KMS-11 (cell line): ENCODE measurements at regions not wholly inside any gene's neighbourhood (a gene's known extent, or its start where the extent isn't known, plus 50 kb on each side); places are given as distances from the start of the nearest gene placed in this dataset.
A peak's percentile ranks its signal among the peaks of the same experiment; 100 is the strongest.

Experiments used
- H2AFZ ChIP-seq: fragments of 200-600 bp; sonication (generic); 2 replicates; pipeline ENCODE4 v1.6.1; 2016; ENCODE audit warnings: antibody characterized with exemption, mixed run types, low read depth
- H3K27ac ChIP-seq: fragments of 200-600 bp; sonication (generic); 2 replicates; pipeline ENCODE4 v1.6.1; 2016; ENCODE audit warnings: mild to moderate bottlenecking, mixed run types
- H3K27me3 ChIP-seq: fragments of 200-600 bp; sonication (generic); 2 replicates; pipeline ENCODE4 v1.6.1; 2017; ENCODE audit warnings: mild to moderate bottlenecking, low read depth, mixed run types, moderate library complexity; ENCODE audit not compliant: insufficient read depth
- H3K36me3 ChIP-seq: fragments of 200-600 bp; sonication (generic); 2 replicates; pipeline ENCODE4 v1.6.1; 2017; ENCODE audit warnings: mild to moderate bottlenecking, mixed run types; ENCODE audit not compliant: insufficient read depth
- H3K4me1 ChIP-seq: fragments of 200-600 bp; sonication (generic); 2 replicates; pipeline ENCODE4 v1.6.1; 2016; ENCODE audit warnings: mild to moderate bottlenecking, low read depth, mixed run types; ENCODE audit not compliant: poor library complexity, severe bottlenecking
- H3K4me2 ChIP-seq: fragments of 200-600 bp; sonication (generic); 2 replicates; pipeline ENCODE4 v1.7.0; 2016; ENCODE audit warnings: mild to moderate bottlenecking, mixed run types
- H3K4me3 ChIP-seq: fragments of 200-600 bp; sonication (generic); IDR thresholded peaks from 2 replicates; pipeline ENCODE4 v1.6.1; 2017; ENCODE audit warnings: low read depth, low read length, mixed read lengths; ENCODE audit not compliant: insufficient read depth
- H3K79me2 ChIP-seq: fragments of 200-600 bp; sonication (generic); 2 replicates; pipeline ENCODE4 v1.6.1; 2016; ENCODE audit warnings: low read depth, mixed run types; ENCODE audit not compliant: insufficient read depth
- H3K9ac ChIP-seq: fragments of 200-600 bp; sonication (generic); 2 replicates; pipeline ENCODE4 v1.6.1; 2016; ENCODE audit warnings: mild to moderate bottlenecking, mixed run types
- H4K20me1 ChIP-seq: fragments of 200-600 bp; sonication (generic); 2 replicates; pipeline ENCODE4 v1.6.1; 2016; ENCODE audit warnings: mild to moderate bottlenecking, mixed run types; ENCODE audit not compliant: insufficient read depth
- CTCF ChIP-seq: fragments of 200-600 bp; sonication (generic); conservative IDR thresholded peaks from 2 replicates; pipeline ENCODE4 v1.6.1; 2017; ENCODE audit warnings: low read depth, mild to moderate bottlenecking, antibody characterized with exemption, low read length, moderate library complexity, mixed read lengths

- Histone ChIP-seq H4K20me1 (no peaks in the 10 kb centered on the region), H3K79me2 (no peaks in the 10 kb centered on the region), H2AFZ (no peak overlapping the region), H3K36me3 (no peaks in the 10 kb centered on the region), H3K27me3 (no peaks in the 10 kb centered on the region), H3K9ac (no peak overlapping the region), H3K4me3 (no peak overlapping the region), H3K27ac (no peak overlapping the region), H3K4me2 (no peak overlapping the region), H3K4me1 (no peaks in the 10 kb centered on the region)
- TF ChIP-seq CTCF = peak; percentile 67
These were observed 366.8 kb upstream of the ZNF385D start for GRCh38 chr3:22117751-22118346.

- no peak overlapping the region for H2AFZ ChIP-seq
- no peaks in the 10 kb centered on the region for H3K79me2 ChIP-seq
- no peaks in the 10 kb centered on the region for H3K4me1 ChIP-seq
- H4K20me1 ChIP-seq = no peaks in the 10 kb centered on the region
- H3K27ac ChIP-seq = no peak overlapping the region
- H3K4me3 ChIP-seq = no peak overlapping the region
- no peak overlapping the region for H3K4me2 ChIP-seq
- H3K9ac ChIP-seq = no peak overlapping the region
- H3K36me3 ChIP-seq = no peaks in the 10 kb centered on the region
- no peak for TF ChIP-seq CTCF
- no peaks in the 10 kb centered on the region for H3K27me3 ChIP-seq
These were observed 367.5 kb upstream of the ZNF385D start for GRCh38 chr3:22118542-22118941.

GRCh38 chr3:22121068-22121701 lies 370.2 kb upstream of the ZNF385D start:
- no peaks in the 10 kb centered on the region for H3K27me3 ChIP-seq
- H2AFZ ChIP-seq = no peak overlapping the region
- no peak overlapping the region for H3K9ac ChIP-seq
- no peaks in the 10 kb centered on the region for H3K79me2 ChIP-seq
- no peak for TF ChIP-seq CTCF
- no peaks in the 10 kb centered on the region for H3K36me3 ChIP-seq
- H4K20me1 ChIP-seq = no peaks in the 10 kb centered on the region
- H3K27ac ChIP-seq = no peak overlapping the region
- no peaks in the 10 kb centered on the region for H3K4me1 ChIP-seq
- H3K4me3 ChIP-seq = no peak overlapping the region
- no peak overlapping the region for H3K4me2 ChIP-seq

GRCh38 chr3:22122567-22122966 lies 371.6 kb upstream of the ZNF385D start:
- Histone ChIP-seq H3K36me3 (no peaks in the 10 kb centered on the region), H3K79me2 (no peaks in the 10 kb centered on the region), H3K27me3 (no peaks in the 10 kb centered on the region), H3K4me2 (no peak overlapping the region), H3K4me3 (no peak overlapping the region), H4K20me1 (no peaks in the 10 kb centered on the region), H3K9ac (no peak overlapping the region), H3K4me1 (no peaks in the 10 kb centered on the region), H3K27ac (no peak overlapping the region), H2AFZ (no peak overlapping the region)
- no peak for TF ChIP-seq CTCF
